SK-N-SH treated with all-trans-retinoic acid at 6 μM for 48 hours (cell line): ENCODE measurements at regions not wholly inside any gene's neighbourhood (a gene's known extent, or its start where the extent isn't known, plus 50 kb on each side); places are given as distances from the start of the nearest gene placed in this dataset.

Experiments
- BACH2 ChIP-seq: fragments of 250-450 bp; sonication (Bioruptor Pico); IDR thresholded peaks from 2 replicates; pipeline ENCODE4 v1.9.0; 2021; ENCODE audit warnings: mild to moderate bottlenecking, borderline replicate concordance
- ESRRG ChIP-seq: fragments of 250-450 bp; sonication (Bioruptor Pico); IDR thresholded peaks from 2 replicates; pipeline ENCODE4 v1.6.1; 2021; ENCODE audit warnings: mild to moderate bottlenecking
- PPARA ChIP-seq: fragments of 250-450 bp; sonication (Bioruptor Pico); IDR thresholded peaks from 2 replicates; pipeline ENCODE4 v1.5.0; 2020; ENCODE audit warnings: mild to moderate bottlenecking, borderline replicate concordance
- ZNF8 ChIP-seq: fragments of 450-650 bp; formaldehyde crosslinking; IDR thresholded peaks from 2 replicates; pipeline ENCODE4 v1.5.0; 2020; ENCODE audit warnings: mild to moderate bottlenecking, moderate library complexity

DNA sequence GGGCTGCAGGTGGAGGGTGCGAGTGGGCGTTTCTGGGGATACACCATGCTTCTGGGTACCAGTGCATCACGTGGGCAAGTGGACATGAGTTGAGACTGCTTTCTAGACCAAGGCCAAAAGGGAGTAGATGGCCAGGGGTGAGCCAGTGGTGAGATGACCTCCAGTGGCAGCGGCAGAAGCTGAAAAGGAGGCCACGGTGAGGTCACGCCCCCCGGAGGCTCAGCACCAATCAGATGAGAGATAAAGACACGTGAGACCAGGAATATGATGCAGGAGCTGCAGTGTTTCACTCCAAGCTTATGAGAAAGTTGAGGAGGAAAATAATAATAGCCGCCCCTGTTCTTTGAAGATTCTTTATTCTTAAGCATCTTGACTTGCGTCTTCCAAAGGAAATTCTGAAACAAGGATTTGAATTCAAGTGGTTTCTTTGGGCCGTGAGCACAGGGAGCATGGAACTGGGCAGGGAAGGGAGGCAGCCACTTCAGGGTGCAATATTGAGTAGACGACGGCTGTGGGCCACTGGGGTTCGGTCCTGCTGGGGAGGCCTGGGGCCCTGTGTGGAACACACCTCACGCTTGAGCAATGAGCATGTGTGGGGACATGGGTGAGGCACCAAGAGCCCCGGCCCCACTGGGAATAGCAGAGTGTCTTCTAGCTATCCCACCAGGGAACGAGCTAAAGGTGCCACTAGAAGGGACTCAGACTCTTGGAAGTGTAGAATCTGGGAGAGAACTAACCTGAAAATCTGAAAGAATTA is 156.7 kb upstream of the LRFN2 start:
- TF ChIP-seq BACH2 (CRISPR knock-in tag), result no peak
- TF ChIP-seq PPARA (CRISPR knock-in tag), result no peak
- no peak for TF ChIP-seq ZNF8
- no peak for TF ChIP-seq ESRRG
